ENCODE measurements at regions not wholly inside any gene's neighbourhood (a gene's known extent, or its start where the extent isn't known, plus 50 kb on each side); places are given as distances from the start of the nearest gene placed in this dataset.
A peak's percentile ranks its signal among the peaks of the same experiment; 100 is the strongest.

DNA sequence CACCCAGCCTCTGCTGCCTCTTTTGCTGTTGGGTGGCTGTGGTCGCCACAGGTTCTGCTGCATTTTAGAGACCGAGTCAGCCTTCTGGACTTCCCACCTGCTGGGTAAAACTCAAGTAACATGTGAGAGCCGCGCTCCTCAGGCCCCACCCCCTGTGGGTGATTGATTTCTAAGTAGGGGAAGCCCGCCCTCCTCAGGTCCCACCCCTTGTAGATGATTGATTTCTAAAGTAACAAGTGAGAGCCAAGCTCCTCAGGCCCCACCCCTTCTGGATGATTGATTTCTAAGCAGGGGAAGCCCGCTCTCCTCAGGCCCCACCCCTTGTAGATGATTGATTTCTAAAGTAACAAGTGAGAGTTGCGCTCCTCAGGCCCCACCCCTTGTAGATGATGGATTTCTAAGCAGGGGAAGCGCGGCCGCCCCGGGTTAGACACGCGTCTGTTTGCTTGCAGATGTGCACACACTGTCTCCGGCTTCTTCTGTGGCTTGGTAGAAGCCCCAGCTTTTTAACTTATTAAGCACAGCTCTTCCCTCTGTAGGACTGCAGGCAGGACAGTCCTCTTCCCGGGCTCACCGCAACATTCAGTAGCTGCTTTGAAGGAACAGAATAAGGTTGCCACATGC lies 83.4 kb downstream of the FAM43A start:
- TF ChIP-seq, protein P1, sequence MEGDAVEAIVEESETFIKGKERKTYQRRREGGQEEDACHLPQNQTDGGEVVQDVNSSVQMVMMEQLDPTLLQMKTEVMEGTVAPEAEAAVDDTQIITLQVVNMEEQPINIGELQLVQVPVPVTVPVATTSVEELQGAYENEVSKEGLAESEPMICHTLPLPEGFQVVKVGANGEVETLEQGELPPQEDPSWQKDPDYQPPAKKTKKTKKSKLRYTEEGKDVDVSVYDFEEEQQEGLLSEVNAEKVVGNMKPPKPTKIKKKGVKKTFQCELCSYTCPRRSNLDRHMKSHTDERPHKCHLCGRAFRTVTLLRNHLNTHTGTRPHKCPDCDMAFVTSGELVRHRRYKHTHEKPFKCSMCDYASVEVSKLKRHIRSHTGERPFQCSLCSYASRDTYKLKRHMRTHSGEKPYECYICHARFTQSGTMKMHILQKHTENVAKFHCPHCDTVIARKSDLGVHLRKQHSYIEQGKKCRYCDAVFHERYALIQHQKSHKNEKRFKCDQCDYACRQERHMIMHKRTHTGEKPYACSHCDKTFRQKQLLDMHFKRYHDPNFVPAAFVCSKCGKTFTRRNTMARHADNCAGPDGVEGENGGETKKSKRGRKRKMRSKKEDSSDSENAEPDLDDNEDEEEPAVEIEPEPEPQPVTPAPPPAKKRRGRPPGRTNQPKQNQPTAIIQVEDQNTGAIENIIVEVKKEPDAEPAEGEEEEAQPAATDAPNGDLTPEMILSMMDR (IDR thresholded peaks at IDR 0.05; ENCODE audit: insufficient read depth, low read length, poor library complexity, severe bottlenecking) = no peak
- Histone ChIP-seq H3K36me3 (ENCODE audit: control insufficient read depth, insufficient read depth, low read length) (no peaks in the 10 kb centered on the region), H3K4me3 (replicated peaks; ENCODE audit: low read depth, low read length) (peak overlapping the region; percentile 56), H3K27me3 (replicated peaks; ENCODE audit: control insufficient read depth, insufficient read depth, low read length) (no peaks in the 10 kb centered on the region; the same call in 1 of the 2 replicates)
- peak; percentile 79 for DNase-seq (ENCODE audit: extremely low read depth, insufficient read length)

DNA sequence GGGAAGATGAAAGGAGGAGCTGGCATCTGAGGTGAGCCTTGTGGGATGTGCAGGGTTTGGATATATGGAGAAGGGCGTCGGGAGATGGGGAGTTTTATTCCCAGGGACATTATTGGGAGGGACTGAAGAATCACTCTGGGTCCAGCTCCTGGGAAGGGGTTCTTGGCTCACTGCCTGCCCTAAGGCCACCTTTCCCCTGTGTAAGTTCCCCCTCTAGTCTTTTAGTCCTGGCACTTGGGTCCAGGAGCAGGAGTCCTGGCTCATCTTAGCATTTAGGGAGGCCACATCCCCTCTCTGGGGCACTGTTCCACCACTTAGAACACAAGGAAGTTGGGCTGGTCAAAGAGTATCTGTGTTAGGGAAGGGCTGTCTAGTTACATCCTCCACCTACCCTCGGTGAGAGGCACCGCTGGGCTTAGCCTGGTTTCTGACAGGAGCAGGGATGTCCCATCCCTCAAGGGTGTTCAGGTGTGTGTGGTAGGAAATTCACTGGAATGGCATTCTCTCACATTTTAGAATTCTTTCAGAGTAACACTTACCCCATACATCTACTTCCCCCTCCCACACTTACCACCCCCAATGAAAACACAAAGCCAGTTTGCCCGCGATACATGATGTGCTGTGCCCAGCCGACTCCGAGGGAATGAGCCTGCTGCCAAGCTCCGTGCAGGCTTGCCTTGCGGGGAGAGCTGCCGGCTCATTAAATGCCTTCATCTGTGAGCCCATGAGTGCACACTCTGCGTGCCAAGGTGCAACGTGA lies 86.7 kb downstream of the FAM43A start:
- TF ChIP-seq, protein P1 (IDR thresholded peaks at IDR 0.05; ENCODE audit: insufficient read depth, low read length, poor library complexity, severe bottlenecking) = no peak
- no peak for DNase-seq (ENCODE audit: extremely low read depth, insufficient read length)
- H3K27me3 ChIP-seq (replicated peaks; ENCODE audit: control insufficient read depth, insufficient read depth, low read length) = no peaks in the 10 kb centered on the region; the same call in 1 of the 2 replicates
- no peak overlapping the region for H3K4me3 ChIP-seq (replicated peaks; ENCODE audit: low read depth, low read length)
- H3K36me3 ChIP-seq (ENCODE audit: control insufficient read depth, insufficient read depth, low read length) = no peaks in the 10 kb centered on the region

- Histone ChIP-seq H3K27me3 (replicated peaks; ENCODE audit: control insufficient read depth, insufficient read depth, low read length) (no peaks in the 10 kb centered on the region; the same call in 1 of the 2 replicates), H3K36me3 (ENCODE audit: control insufficient read depth, insufficient read depth, low read length) (no peaks in the 10 kb centered on the region), H3K4me3 (replicated peaks; ENCODE audit: low read depth, low read length) (no peak overlapping the region)
- TF ChIP-seq, protein P1 (IDR thresholded peaks at IDR 0.05; ENCODE audit: insufficient read depth, low read length, poor library complexity, severe bottlenecking) = no peak
- no peak for DNase-seq (ENCODE audit: extremely low read depth, insufficient read length)
Observed at GRCh38 chr3:194773216-194773615, 87.5 kb downstream of the FAM43A start.

DNA sequence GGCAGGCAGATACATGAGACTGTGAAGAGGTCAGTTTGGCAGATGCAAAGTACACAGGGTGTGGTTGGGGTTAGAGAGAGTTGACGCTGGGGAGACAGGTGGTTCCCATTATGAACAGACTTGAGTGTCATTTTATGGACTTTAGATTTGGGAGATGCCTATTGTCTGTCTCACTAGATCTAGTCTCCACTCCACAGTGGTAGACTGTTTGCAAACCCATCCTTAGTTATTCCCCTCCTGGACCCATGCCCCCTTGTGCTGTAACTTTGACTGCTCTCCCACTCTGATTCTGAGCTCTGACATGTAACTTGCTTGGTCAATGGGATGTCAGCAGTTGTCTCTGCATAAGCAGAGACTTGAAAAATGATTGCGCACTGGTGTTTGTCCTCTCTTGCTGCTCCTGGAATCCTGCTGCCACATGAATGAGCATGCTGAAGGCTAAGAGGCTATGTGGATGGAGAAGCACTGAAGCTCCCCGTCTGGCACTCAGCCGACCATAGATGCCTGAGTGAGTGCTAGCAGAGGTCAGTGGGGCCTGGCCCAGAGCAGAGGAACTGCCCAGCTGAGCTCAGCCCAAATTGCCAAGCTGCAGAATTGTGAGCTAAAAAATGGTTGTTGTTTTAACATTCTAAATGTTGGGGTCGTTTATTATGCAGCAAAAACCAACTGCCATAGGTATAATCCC lies 88.2 kb downstream of the FAM43A start:
- TF ChIP-seq, protein P1 (IDR thresholded peaks at IDR 0.05; ENCODE audit: insufficient read depth, low read length, poor library complexity, severe bottlenecking) = no peak
- Histone ChIP-seq H3K36me3 (ENCODE audit: control insufficient read depth, insufficient read depth, low read length) (no peaks in the 10 kb centered on the region), H3K4me3 (replicated peaks; ENCODE audit: low read depth, low read length) (no peak overlapping the region), H3K27me3 (replicated peaks; ENCODE audit: control insufficient read depth, insufficient read depth, low read length) (no peaks in the 10 kb centered on the region; the same call in 1 of the 2 replicates)
- DNase-seq (ENCODE audit: extremely low read depth, insufficient read length) = no peak

- no peak for DNase-seq (ENCODE audit: extremely low read depth, insufficient read length)
- TF ChIP-seq, protein P1 (IDR thresholded peaks at IDR 0.05; ENCODE audit: insufficient read depth, low read length, poor library complexity, severe bottlenecking) = no peak
- Histone ChIP-seq H3K27me3 (replicated peaks; ENCODE audit: control insufficient read depth, insufficient read depth, low read length) (peaks cover 3% of the 10 kb centered on the region), H3K36me3 (ENCODE audit: control insufficient read depth, insufficient read depth, low read length) (no peaks in the 10 kb centered on the region), H3K4me3 (replicated peaks; ENCODE audit: low read depth, low read length) (no peak overlapping the region)
Observed at GRCh38 chr3:194775266-194775665, 89.6 kb downstream of the FAM43A start.
